OCI-LY3 (cell line): ENCODE measurements at regions not wholly inside any gene's neighbourhood (a gene's known extent, or its start where the extent isn't known, plus 50 kb on each side); places are given as distances from the start of the nearest gene placed in this dataset.
A peak's percentile ranks its signal among the peaks of the same experiment; 100 is the strongest.

ENCODE experiments used
- H2AFZ ChIP-seq: fragments of 200-600, 300-600 bp; shearing (Covaris generic); 2 replicates; pipeline ENCODE4 v1.6.0; 2014; ENCODE audit warnings: antibody characterized with exemption, low read depth, low read length
- H3K27ac ChIP-seq: fragments of 200-600, 300-600 bp; sonication (generic); 2 replicates; pipeline ENCODE4 v1.5.1; 2014; ENCODE audit warnings: mild to moderate bottlenecking, low read length, moderate library complexity, mixed read lengths
- H3K27me3 ChIP-seq: fragments of 200-600, 300-600 bp; sonication (generic); 2 replicates; pipeline ENCODE4 v1.6.1; 2014; ENCODE audit warnings: low read depth, low read length, mixed read lengths
- H3K36me3 ChIP-seq: fragments of 200-600, 300-600 bp; sonication (generic); replicated peaks from 2 replicates; pipeline ENCODE3; 2014; ENCODE audit warnings: low read depth, low read length, mixed read lengths
- H3K4me1 ChIP-seq: fragments of 300-600, 200-600 bp; sonication (generic); 2 replicates; pipeline ENCODE4 v1.6.1; 2014; ENCODE audit warnings: low read length, mixed read lengths
- H3K4me2 ChIP-seq: fragments of 200-600, 300-600 bp; sonication (generic); 2 replicates; pipeline ENCODE4 v1.6.1; 2014; ENCODE audit warnings: low read length, mixed read lengths
- H3K4me3 ChIP-seq: fragments of 300-600, 200-600 bp; sonication (generic); 2 replicates; pipeline ENCODE4 v1.5.1; 2014; ENCODE audit warnings: antibody characterized with exemption, mild to moderate bottlenecking, low read length, moderate library complexity
- H3K79me2 ChIP-seq: fragments of 300-600, 200-600 bp; shearing (Covaris generic); 2 replicates; pipeline ENCODE4 v1.6.1; 2014; ENCODE audit warnings: mild to moderate bottlenecking, low read length, mixed read lengths
- H3K9ac ChIP-seq: fragments of 300-600, 200-600 bp; shearing (Covaris generic); 2 replicates; pipeline ENCODE4 v1.6.0; 2014; ENCODE audit warnings: mild to moderate bottlenecking, low read length, moderate library complexity
- H3K9me3 ChIP-seq: fragments of 200-600, 300-600 bp; shearing (Covaris generic); 2 replicates; pipeline ENCODE4 v1.6.1; 2014; ENCODE audit warnings: low read length, mixed read lengths; ENCODE audit not compliant: insufficient read depth
- H4K20me1 ChIP-seq: fragments of 200-600, 300-600 bp; sonication (generic); 2 replicates; pipeline ENCODE4 v1.6.1; 2016; ENCODE audit warnings: low read length, mixed read lengths; ENCODE audit not compliant: insufficient read depth
- CTCF ChIP-seq: fragments of 200-600, 300-600 bp; sonication (generic); IDR thresholded peaks from 2 replicates; pipeline ENCODE4 v1.5.1; 2014; ENCODE audit warnings: antibody characterized with exemption, low read length, low read depth
- EZH2phosphoT487 ChIP-seq: fragments of 200-600 bp; shearing (Covaris generic); IDR thresholded peaks from 2 replicates; pipeline ENCODE4 v1.6.1; 2018; ENCODE audit warnings: antibody characterized with exemption, mixed run types, low read depth

- Histone ChIP-seq H3K36me3 (no peaks in the 10 kb centered on the region), H3K27me3 (peaks cover 6% of the 10 kb centered on the region), H3K4me1 (peaks cover 51% of the 10 kb centered on the region), H4K20me1 (no peaks in the 10 kb centered on the region), H3K4me2 (peak overlapping the region; percentile 40), H2AFZ (no peak overlapping the region), H3K27ac (no peak overlapping the region), H3K79me2 (no peaks in the 10 kb centered on the region), H3K4me3 (no peak overlapping the region), H3K9ac (no peak overlapping the region), H3K9me3 (no peaks in the 10 kb centered on the region)
- TF ChIP-seq CTCF (peak; percentile 100), EZH2phosphoT487 (no peak)
Observed at GRCh38 chr4:153142700-153143438, 61.4 kb upstream of the TRIM2 start.

- H2AFZ ChIP-seq: no peak overlapping the region
- H3K27me3 ChIP-seq: no peaks in the 10 kb centered on the region
- no peak overlapping the region for H3K27ac ChIP-seq
- no peaks in the 10 kb centered on the region for H3K9me3 ChIP-seq
- H3K9ac ChIP-seq: no peak overlapping the region
- peaks cover 46% of the 10 kb centered on the region for H3K4me1 ChIP-seq
- H4K20me1 ChIP-seq: no peaks in the 10 kb centered on the region
- H3K4me3 ChIP-seq: no peak overlapping the region
- peak overlapping the region; percentile 40 for H3K4me2 ChIP-seq
- H3K79me2 ChIP-seq: no peaks in the 10 kb centered on the region
- TF ChIP-seq EZH2phosphoT487: no peak
- TF ChIP-seq CTCF: no peak
- H3K36me3 ChIP-seq: no peaks in the 10 kb centered on the region
Observed at GRCh38 chr4:153143527-153144348, 60.5 kb upstream of the TRIM2 start.

GRCh38 chr4:153146031-153146430, 58.2 kb upstream of the TRIM2 start:
- no peaks in the 10 kb centered on the region for H3K36me3 ChIP-seq
- no peak overlapping the region for H3K9ac ChIP-seq
- H4K20me1 ChIP-seq: no peaks in the 10 kb centered on the region
- H3K79me2 ChIP-seq: no peaks in the 10 kb centered on the region
- H2AFZ ChIP-seq: no peak overlapping the region
- no peak overlapping the region for H3K4me3 ChIP-seq
- H3K9me3 ChIP-seq: no peaks in the 10 kb centered on the region
- no peaks in the 10 kb centered on the region for H3K27me3 ChIP-seq
- no peak overlapping the region for H3K4me2 ChIP-seq
- no peak for TF ChIP-seq EZH2phosphoT487
- no peak for TF ChIP-seq CTCF
- no peak overlapping the region for H3K27ac ChIP-seq
- H3K4me1 ChIP-seq: peaks cover 38% of the 10 kb centered on the region

- TF ChIP-seq CTCF: no peak
- no peak for TF ChIP-seq EZH2phosphoT487
- no peaks in the 10 kb centered on the region for H3K27me3 ChIP-seq
- H4K20me1 ChIP-seq: no peaks in the 10 kb centered on the region
- no peaks in the 10 kb centered on the region for H3K9me3 ChIP-seq
- H3K4me3 ChIP-seq: no peak overlapping the region
- H3K79me2 ChIP-seq: no peaks in the 10 kb centered on the region
- H3K27ac ChIP-seq: no peak overlapping the region
- H3K9ac ChIP-seq: no peak overlapping the region
- H2AFZ ChIP-seq: no peak overlapping the region
- H3K36me3 ChIP-seq: no peaks in the 10 kb centered on the region
- H3K4me2 ChIP-seq: no peak overlapping the region
- H3K4me1 ChIP-seq: peaks cover 40% of the 10 kb centered on the region
Observed at GRCh38 chr4:153146961-153147360, 57.3 kb upstream of the TRIM2 start.
